ENCODE measurements at regions not wholly inside any gene's neighbourhood (a gene's known extent, or its start where the extent isn't known, plus 50 kb on each side); places are given as distances from the start of the nearest gene placed in this dataset.

- no peak overlapping the region for H3K27ac Mint-ChIP-seq
- H3K27me3 Mint-ChIP-seq (ENCODE audit: low read depth, poor library complexity) = peaks cover 11% of the 10 kb centered on the region
- H3K4me1 Mint-ChIP-seq = peaks cover 3% of the 10 kb centered on the region
- TF ChIP-seq CTCF (IDR thresholded peaks at IDR 0.05) = no peak
- no peak overlapping the region for H3K4me3 Mint-ChIP-seq
- DNase-seq = no peak
- no peaks in the 10 kb centered on the region for H3K9me3 Mint-ChIP-seq
- no peaks in the 10 kb centered on the region for H3K36me3 Mint-ChIP-seq (ENCODE audit: low read depth)
Observed at GRCh38 chr13:27713767-27714166, 78.5 kb upstream of the GSX1 start.

- H3K4me1 Mint-ChIP-seq = peaks cover 11% of the 10 kb centered on the region
- no peaks in the 10 kb centered on the region for H3K9me3 Mint-ChIP-seq
- H3K27ac Mint-ChIP-seq = no peak overlapping the region
- DNase-seq = no peak
- no peak overlapping the region for H3K4me3 Mint-ChIP-seq
- H3K27me3 Mint-ChIP-seq (ENCODE audit: low read depth, poor library complexity) = peaks cover 14% of the 10 kb centered on the region
- H3K36me3 Mint-ChIP-seq (ENCODE audit: low read depth) = no peaks in the 10 kb centered on the region
- TF ChIP-seq CTCF (IDR thresholded peaks at IDR 0.05) = no peak
Observed at GRCh38 chr13:27721681-27722080, 70.6 kb upstream of the GSX1 start.

- no peaks in the 10 kb centered on the region for H3K4me1 Mint-ChIP-seq
- no peaks in the 10 kb centered on the region for H3K9me3 Mint-ChIP-seq
- no peak overlapping the region for H3K27ac Mint-ChIP-seq
- no peaks in the 10 kb centered on the region for H3K36me3 Mint-ChIP-seq (ENCODE audit: low read depth)
- DNase-seq = peak; percentile 28
- H3K4me3 Mint-ChIP-seq = no peak overlapping the region
- H3K27me3 Mint-ChIP-seq (ENCODE audit: low read depth, poor library complexity) = peaks cover 12% of the 10 kb centered on the region
- no peak for TF ChIP-seq CTCF (IDR thresholded peaks at IDR 0.05)
Observed at GRCh38 chr13:27728271-27728670, 64.0 kb upstream of the GSX1 start.

GRCh38 chr13:27730191-27730590 is 62.1 kb upstream of the GSX1 start:
- peaks cover 4% of the 10 kb centered on the region for H3K9me3 Mint-ChIP-seq
- H3K27ac Mint-ChIP-seq = no peak overlapping the region
- no peak for DNase-seq
- H3K36me3 Mint-ChIP-seq (ENCODE audit: low read depth) = no peaks in the 10 kb centered on the region
- H3K4me1 Mint-ChIP-seq = no peaks in the 10 kb centered on the region
- no peak overlapping the region for H3K4me3 Mint-ChIP-seq
- peaks cover 11% of the 10 kb centered on the region for H3K27me3 Mint-ChIP-seq (ENCODE audit: low read depth, poor library complexity)
- TF ChIP-seq CTCF (IDR thresholded peaks at IDR 0.05) = no peak

Data from nephron progenitor cell (in vitro differentiated cells).